ENCODE measurements at regions not wholly inside any gene's neighbourhood (a gene's known extent, or its start where the extent isn't known, plus 50 kb on each side); places are given as distances from the start of the nearest gene placed in this dataset.

DNA sequence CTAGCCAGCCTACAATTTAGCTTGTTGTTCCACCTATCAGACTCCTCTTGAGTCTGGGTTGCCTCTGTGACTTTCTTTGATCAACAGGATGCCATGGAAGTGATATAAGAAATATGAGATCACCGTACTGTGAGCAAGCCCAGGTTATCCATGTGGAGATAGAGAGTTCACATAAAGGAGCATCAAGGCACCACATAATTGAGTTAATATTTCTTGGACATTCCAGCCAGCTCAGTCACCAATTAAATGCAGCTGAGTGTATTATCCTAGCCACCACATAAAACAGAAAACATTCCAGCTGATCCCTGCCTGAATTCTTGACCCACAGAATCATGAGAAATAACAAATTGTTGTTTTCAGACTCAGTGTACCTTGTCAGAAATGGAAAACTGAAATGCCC is 253.6 kb downstream of the PPP1R2C start:
- no peak for DNase-seq
- Histone ChIP-seq H3K4me3 (no peak overlapping the region), H3K4me1 (no peaks in the 10 kb centered on the region), H3K9me3 (no peaks in the 10 kb centered on the region), H3K36me3 (no peaks in the 10 kb centered on the region), H3K27ac (no peak overlapping the region), H3K27me3 (no peaks in the 10 kb centered on the region)
- TF ChIP-seq CTCF (IDR thresholded peaks at IDR 0.05) (no peak), POLR2A (IDR thresholded peaks at IDR 0.05) (no peak)

- Histone ChIP-seq H3K9me3 (no peaks in the 10 kb centered on the region), H3K4me3 (no peak overlapping the region), H3K27me3 (no peaks in the 10 kb centered on the region), H3K4me1 (no peaks in the 10 kb centered on the region), H3K36me3 (no peaks in the 10 kb centered on the region), H3K27ac (no peak overlapping the region)
- no peak for TF ChIP-seq CTCF (IDR thresholded peaks at IDR 0.05)
- TF ChIP-seq POLR2A (IDR thresholded peaks at IDR 0.05), result no peak
- no peak for DNase-seq
Measured at GRCh38 chrX:42519666-42520231, 258.2 kb downstream of the PPP1R2C start.

GRCh38 chrX:42515939-42516338 is 262.0 kb downstream of the PPP1R2C start:
- no peaks in the 10 kb centered on the region for H3K27me3 ChIP-seq

DNA sequence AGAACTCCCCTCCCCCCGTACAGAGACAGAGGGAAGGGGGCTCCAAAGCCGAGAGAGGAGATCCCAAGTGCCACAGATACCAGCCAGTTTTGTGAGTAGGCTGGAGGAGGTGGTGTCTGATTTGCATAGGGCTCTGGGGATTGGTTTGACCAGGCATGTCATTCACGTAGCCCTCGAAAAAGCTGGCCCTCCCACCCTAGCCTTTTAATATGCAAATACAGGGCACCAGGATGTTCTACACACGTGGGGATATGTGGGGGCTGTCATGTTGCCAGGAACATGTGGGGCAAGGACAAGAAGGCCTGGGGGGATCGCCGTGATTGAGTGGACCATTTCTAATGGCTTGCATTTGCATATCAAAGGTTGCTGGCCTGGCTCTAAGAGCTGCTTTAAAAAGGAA is 272.9 kb downstream of the PPP1R2C start:
- H3K9me3 ChIP-seq, result no peaks in the 10 kb centered on the region
- H3K27ac ChIP-seq, result no peak overlapping the region
- TF ChIP-seq POLR2A (IDR thresholded peaks at IDR 0.05) (no peak), CTCF (IDR thresholded peaks at IDR 0.05) (no peak)
- H3K27me3 ChIP-seq, result no peaks in the 10 kb centered on the region
- H3K36me3 ChIP-seq, result no peaks in the 10 kb centered on the region
- no peak overlapping the region for H3K4me3 ChIP-seq
- H3K4me1 ChIP-seq, result no peaks in the 10 kb centered on the region
- DNase-seq, result no peak

More at GRCh38 chrX:42515939-42516338, 262.0 kb downstream of the PPP1R2C start:
- no peaks in the 10 kb centered on the region for H3K4me1 ChIP-seq
- H3K36me3 ChIP-seq, result no peaks in the 10 kb centered on the region
- no peak overlapping the region for H3K27ac ChIP-seq
- H3K9me3 ChIP-seq, result no peaks in the 10 kb centered on the region
- TF ChIP-seq CTCF (IDR thresholded peaks at IDR 0.05) (no peak), POLR2A (IDR thresholded peaks at IDR 0.05) (no peak)
- H3K4me3 ChIP-seq, result no peak overlapping the region
- no peak for DNase-seq

DNA sequence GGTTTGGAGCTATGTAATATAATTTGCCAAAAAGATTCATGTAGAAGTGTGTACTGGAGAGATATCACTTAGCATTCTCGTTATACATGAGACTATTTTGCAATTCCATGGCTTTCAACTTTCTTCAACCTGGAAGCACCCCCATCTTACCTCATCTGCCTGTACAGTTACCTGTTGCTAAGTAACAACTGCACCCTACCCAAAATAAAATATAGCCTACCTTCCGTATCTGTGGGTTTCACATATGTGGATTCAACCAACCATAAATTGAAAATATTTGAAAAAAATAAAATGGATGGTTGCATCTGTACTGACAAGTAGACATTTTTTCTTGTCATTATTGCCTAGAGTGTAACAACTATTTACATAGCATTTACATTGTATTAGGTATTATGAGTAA is 278.3 kb downstream of the PPP1R2C start:
- no peak for TF ChIP-seq POLR2A (IDR thresholded peaks at IDR 0.05)
- no peak for TF ChIP-seq CTCF (IDR thresholded peaks at IDR 0.05)
- Histone ChIP-seq H3K4me3 (no peak overlapping the region), H3K27me3 (no peaks in the 10 kb centered on the region), H3K36me3 (no peaks in the 10 kb centered on the region), H3K27ac (no peak overlapping the region), H3K4me1 (no peaks in the 10 kb centered on the region), H3K9me3 (no peaks in the 10 kb centered on the region)
- no peak for DNase-seq

- no peak overlapping the region for H3K4me3 ChIP-seq
- TF ChIP-seq CTCF (IDR thresholded peaks at IDR 0.05) (no peak), POLR2A (IDR thresholded peaks at IDR 0.05) (no peak)
Measured at GRCh38 chrX:42497356-42497755, 280.6 kb downstream of the PPP1R2C start.

More at GRCh38 chrX:42497356-42497755, 280.6 kb downstream of the PPP1R2C start:
- no peaks in the 10 kb centered on the region for H3K27me3 ChIP-seq
- H3K27ac ChIP-seq, result no peak overlapping the region
- H3K4me1 ChIP-seq, result no peaks in the 10 kb centered on the region
- H3K9me3 ChIP-seq, result no peaks in the 10 kb centered on the region
- no peaks in the 10 kb centered on the region for H3K36me3 ChIP-seq
- no peak for DNase-seq

Data from Peyer's patch (tissue), 4 donors.